Thyroid gland (tissue), 4 donors: ENCODE measurements at regions not wholly inside any gene's neighbourhood (a gene's known extent, or its start where the extent isn't known, plus 50 kb on each side); places are given as distances from the start of the nearest gene placed in this dataset.

Experiments used
- CTCF ChIP-seq, 6 experiments: fragments of 200-600 bp in 3 of 6; fragments of 450-650 bp in 3 of 6; sonication (generic) in 3 of 6; IDR thresholded peaks; one replicate each; pipeline ENCODE4 v1.5.1; 2016 to 2019; ENCODE audit warnings: antibody characterized with exemption in 6 of 6, mild to moderate bottlenecking in 2 of 6, inconsistent platforms in 1 of 6, moderate library complexity in 1 of 6
- POLR2A ChIP-seq, 2 donors: fragments of 450-650 bp; IDR thresholded peaks; one replicate each; pipeline ENCODE4 v1.6.1; 2017; ENCODE audit warnings: antibody characterized with exemption in 2 of 2, mild to moderate bottlenecking in 2 of 2, moderate library complexity in 1 of 2

- TF ChIP-seq POLR2A (IDR thresholded peaks at IDR 0.05) (no peak), CTCF (IDR thresholded peaks at IDR 0.05) (no peak)
These were observed 86.5 kb downstream of the ENGASE start for GRCh38 chr17:79160980-79161636.
